ENCODE measurements at regions not wholly inside any gene's neighbourhood (a gene's known extent, or its start where the extent isn't known, plus 50 kb on each side); places are given as distances from the start of the nearest gene placed in this dataset.

- TF ChIP-seq, protein P1, sequence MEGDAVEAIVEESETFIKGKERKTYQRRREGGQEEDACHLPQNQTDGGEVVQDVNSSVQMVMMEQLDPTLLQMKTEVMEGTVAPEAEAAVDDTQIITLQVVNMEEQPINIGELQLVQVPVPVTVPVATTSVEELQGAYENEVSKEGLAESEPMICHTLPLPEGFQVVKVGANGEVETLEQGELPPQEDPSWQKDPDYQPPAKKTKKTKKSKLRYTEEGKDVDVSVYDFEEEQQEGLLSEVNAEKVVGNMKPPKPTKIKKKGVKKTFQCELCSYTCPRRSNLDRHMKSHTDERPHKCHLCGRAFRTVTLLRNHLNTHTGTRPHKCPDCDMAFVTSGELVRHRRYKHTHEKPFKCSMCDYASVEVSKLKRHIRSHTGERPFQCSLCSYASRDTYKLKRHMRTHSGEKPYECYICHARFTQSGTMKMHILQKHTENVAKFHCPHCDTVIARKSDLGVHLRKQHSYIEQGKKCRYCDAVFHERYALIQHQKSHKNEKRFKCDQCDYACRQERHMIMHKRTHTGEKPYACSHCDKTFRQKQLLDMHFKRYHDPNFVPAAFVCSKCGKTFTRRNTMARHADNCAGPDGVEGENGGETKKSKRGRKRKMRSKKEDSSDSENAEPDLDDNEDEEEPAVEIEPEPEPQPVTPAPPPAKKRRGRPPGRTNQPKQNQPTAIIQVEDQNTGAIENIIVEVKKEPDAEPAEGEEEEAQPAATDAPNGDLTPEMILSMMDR (tag by site-specific recombination; IDR thresholded peaks at IDR 0.05): no peak
- TF ChIP-seq ZFP3 (tag by site-specific recombination; IDR thresholded peaks at IDR 0.05; ENCODE audit: low read depth) (no peak), ZNF221 (tag by site-specific recombination; IDR thresholded peaks at IDR 0.05; ENCODE audit: borderline replicate concordance) (no peak), ZNF510 (tag by site-specific recombination; IDR thresholded peaks at IDR 0.05; ENCODE audit: insufficient replicate concordance) (no peak), SALL2 (tag by site-specific recombination; IDR thresholded peaks at IDR 0.05; ENCODE audit: borderline replicate concordance) (no peak), KLF9 (tag by site-specific recombination; IDR thresholded peaks at IDR 0.05; ENCODE audit: low read depth) (no peak), ZNF777 (tag by site-specific recombination; IDR thresholded peaks at IDR 0.05; ENCODE audit: borderline replicate concordance) (no peak), PATZ1 (tag by site-specific recombination; IDR thresholded peaks at IDR 0.05) (no peak), ZNF423 (tag by site-specific recombination; IDR thresholded peaks at IDR 0.05) (no peak), SP2 (tag by site-specific recombination; IDR thresholded peaks at IDR 0.05) (no peak), ZNF335 (tag by site-specific recombination; conservative IDR thresholded peaks at IDR 0.05) (no peak)
Observed at GRCh38 chr2:21944536-21944935, 820.8 kb downstream of the TDRD15 start.

All from HEK293 (cell line).